H1 (cell line): ENCODE measurements at regions not wholly inside any gene's neighbourhood (a gene's known extent, or its start where the extent isn't known, plus 50 kb on each side); places are given as distances from the start of the nearest gene placed in this dataset.

Source experiments
- CTCF ChIA-PET: fragments of 300-600 bp; sonication (Branson Sonifier 250); formaldehyde crosslinking; loops from one replicate; lab custom pipeline; 2021; ENCODE audit not compliant: partially characterized antibody; lab: Charles Lee
- POLR2A ChIA-PET: fragments of 300-600 bp; sonication (Branson Sonifier 250); formaldehyde crosslinking; loops from one replicate; lab custom pipeline; 2021; ENCODE audit warnings: inconsistent platforms; ENCODE audit not compliant: partially characterized antibody; lab: Charles Lee
- DNase-seq, 2 experiments: peaks; one replicate each; pipeline versions ENCODE4 v3.0.0 to v3.0.0-alpha.2; 2010 to 2022; ENCODE audit warnings: low spot score in 2 of 2, low read depth in 1 of 2, mixed read lengths in 1 of 2
- FAIRE-seq: peaks from 2 replicates; lab custom pipeline; 2011; peaks lifted over from hg19 to GRCh38; lab: Jason Lieb, UNC
- H2AFZ ChIP-seq: 2 replicates; pipeline ENCODE4 v1.8.1; 2012; ENCODE audit warnings: low read length, inconsistent platforms
- H2AK5ac ChIP-seq: 2 replicates; pipeline ENCODE4 v1.6.1; 2013; ENCODE audit warnings: low read depth, low read length
- H2BK120ac ChIP-seq: replicated peaks from 2 replicates; pipeline ENCODE3; 2013; ENCODE audit warnings: low read depth, low read length, inconsistent platforms
- H2BK12ac ChIP-seq: 2 replicates; pipeline ENCODE4 v1.6.1; 2013; ENCODE audit warnings: low read depth, low read length
- H2BK15ac ChIP-seq: 2 replicates; pipeline ENCODE4 v1.6.1; 2013; ENCODE audit warnings: low read length
- H2BK20ac ChIP-seq: 2 replicates; pipeline ENCODE4 v1.6.1; 2013; ENCODE audit warnings: low read length
- H2BK5ac ChIP-seq: 2 replicates; pipeline ENCODE4 v1.6.1; 2013; ENCODE audit warnings: low read depth, low read length
- H3K14ac ChIP-seq: 2 replicates; pipeline ENCODE4 v1.6.1; 2013; ENCODE audit warnings: inconsistent platforms; ENCODE audit not compliant: insufficient read length
- H3K18ac ChIP-seq: 2 replicates; pipeline ENCODE4 v1.6.1; 2013; ENCODE audit warnings: low read length; ENCODE audit errors: extremely low read depth
- H3K23ac ChIP-seq: 2 replicates; pipeline ENCODE4 v1.6.1; 2013; ENCODE audit warnings: inconsistent platforms; ENCODE audit not compliant: insufficient read length
- H3K23me2 ChIP-seq: 2 replicates; pipeline ENCODE4 v1.6.1; 2013; ENCODE audit warnings: low read depth, low read length
- H3K27ac ChIP-seq: 2 replicates; pipeline ENCODE4 v1.6.1; 2011; ENCODE audit warnings: low read depth, low read length, inconsistent platforms
- H3K27me3 ChIP-seq, 4 experiments: replicated peaks in 1 of 4; 1 replicate in 1 of 4; 2 replicates in 3 of 4; pipeline versions ENCODE4 v1.6.1 to v1.8.1; 2011 to 2013; ENCODE audit warnings: low read length in 3 of 4, mild to moderate bottlenecking in 3 of 4, inconsistent platforms in 2 of 4, mixed read lengths in 2 of 4, moderate library complexity in 1 of 4; ENCODE audit not compliant: control insufficient read depth in 3 of 4, insufficient read depth in 3 of 4; ENCODE audit errors: extremely low read depth in 1 of 4
- H3K36me3 ChIP-seq, 4 experiments: 2 replicates each; pipeline versions ENCODE4 v1.6.1 to v1.8.1; 2011 to 2013; ENCODE audit warnings: mild to moderate bottlenecking in 4 of 4, low read length in 3 of 4, moderate library complexity in 2 of 4, control low read depth in 1 of 4, inconsistent platforms in 1 of 4; ENCODE audit not compliant: insufficient read depth in 4 of 4, control insufficient read depth in 2 of 4
- H3K4ac ChIP-seq: replicated peaks from 2 replicates; pipeline ENCODE3; 2013; ENCODE audit warnings: low read length, low read depth, mixed read lengths, inconsistent platforms; ENCODE audit not compliant: insufficient read length
- H3K4me1 ChIP-seq, 4 experiments: replicated peaks in 1 of 4; 1 replicate in 1 of 4; 2 replicates in 3 of 4; pipeline versions ENCODE4 v1.6.1 to v1.8.1; 2011 to 2013; ENCODE audit warnings: low read length in 3 of 4, inconsistent platforms in 2 of 4, mixed read lengths in 1 of 4; ENCODE audit not compliant: insufficient read depth in 4 of 4, control insufficient read depth in 3 of 4
- H3K4me2 ChIP-seq, 2 experiments: 2 replicates each; pipeline versions ENCODE4 v1.6.1 to v1.8.1; 2011 to 2013; ENCODE audit warnings: low read depth in 2 of 2, low read length in 2 of 2, control low read depth in 1 of 2, inconsistent platforms in 1 of 2, mild to moderate bottlenecking in 1 of 2; ENCODE audit not compliant: insufficient read depth in 1 of 2
- H3K4me3 ChIP-seq, 4 experiments: fragments of 200-600, 300-600 bp in 1 of 4; sonication (generic), shearing (Covaris generic), sonication (Bioruptor Twin) in 1 of 4; 2 replicates each; pipeline versions ENCODE4 v1.5.1 to v1.8.1; 2011 to 2016; ENCODE audit warnings: low read length in 4 of 4, low read depth in 3 of 4, control low read depth in 2 of 4, inconsistent platforms in 2 of 4, mild to moderate bottlenecking in 2 of 4, mixed read lengths in 1 of 4, moderate library complexity in 1 of 4; ENCODE audit not compliant: insufficient read depth in 2 of 4; ENCODE audit errors: extremely low read depth in 1 of 4
- H3K56ac ChIP-seq: replicated peaks from 2 replicates; pipeline ENCODE3; 2013; ENCODE audit warnings: low read depth, mild to moderate bottlenecking, mixed read lengths, low read length, inconsistent platforms; ENCODE audit not compliant: insufficient read length
- H3K79me1 ChIP-seq: 2 replicates; pipeline ENCODE4 v1.6.1; 2013; ENCODE audit warnings: low read depth, low read length, control low read depth
- H3K79me2 ChIP-seq, 2 experiments: 2 replicates each; pipeline versions ENCODE4 v1.6.1 to v1.8.1; 2012 to 2013; ENCODE audit warnings: low read length in 2 of 2, mild to moderate bottlenecking in 2 of 2, inconsistent platforms in 1 of 2; ENCODE audit not compliant: insufficient read depth in 2 of 2, control insufficient read depth in 1 of 2
- H3K9ac ChIP-seq, 4 experiments: replicated peaks in 1 of 4; 1 replicate in 1 of 4; 2 replicates in 3 of 4; pipeline versions ENCODE4 v1.6.1 to v1.8.1; 2011 to 2013; ENCODE audit warnings: low read depth in 3 of 4, low read length in 3 of 4, control low read depth in 2 of 4, mild to moderate bottlenecking in 2 of 4, moderate library complexity in 2 of 4, inconsistent platforms in 1 of 4; ENCODE audit errors: extremely low read depth in 1 of 4
- H3K9me3 ChIP-seq, 2 experiments: 2 replicates each; pipeline versions ENCODE4 v1.6.1 to v1.8.1; 2012 to 2013; ENCODE audit warnings: mild to moderate bottlenecking in 2 of 2, moderate library complexity in 2 of 2, control low read depth in 1 of 2, inconsistent platforms in 1 of 2, low read depth in 1 of 2, low read length in 1 of 2, mixed read lengths in 1 of 2; ENCODE audit not compliant: insufficient read depth in 2 of 2
- H4K20me1 ChIP-seq, 2 experiments: replicated peaks in 1 of 2; 2 replicates each; pipeline versions ENCODE3 to v1.8.1; 2011 to 2013; ENCODE audit warnings: inconsistent platforms in 2 of 2, low read length in 2 of 2, mild to moderate bottlenecking in 1 of 2; ENCODE audit not compliant: insufficient read depth in 2 of 2, control insufficient read depth in 1 of 2
- H4K5ac ChIP-seq: 2 replicates; pipeline ENCODE4 v1.6.1; 2013; ENCODE audit warnings: low read length, low read depth, mixed read lengths, inconsistent platforms; ENCODE audit not compliant: insufficient read length
- H4K8ac ChIP-seq: 2 replicates; pipeline ENCODE4 v1.8.0; 2013; ENCODE audit warnings: mild to moderate bottlenecking, moderate library complexity, low read length, inconsistent platforms; ENCODE audit not compliant: insufficient read depth; ENCODE audit errors: extremely low read depth
- H4K91ac ChIP-seq: replicated peaks from 2 replicates; pipeline ENCODE3; 2013; ENCODE audit warnings: low read length, mixed read lengths, inconsistent platforms; ENCODE audit not compliant: insufficient read length
- BCL11A ChIP-seq, 2 experiments: IDR thresholded peaks; one replicate each; pipeline ENCODE4 v1.6.1; 2011; ENCODE audit warnings: low read depth in 2 of 2, low read length in 2 of 2, mild to moderate bottlenecking in 2 of 2
- HDAC2 ChIP-seq, 2 experiments: fragments of 300-600 bp in 1 of 2; sonication (generic) in 1 of 2; IDR thresholded peaks; 2 replicates each; pipeline ENCODE4 v1.6.1; 2011 to 2012; ENCODE audit warnings: low read depth in 2 of 2, low read length in 2 of 2, mild to moderate bottlenecking in 2 of 2, moderate library complexity in 2 of 2, borderline replicate concordance in 1 of 2, inconsistent platforms in 1 of 2
- JUND ChIP-seq: IDR thresholded peaks from 2 replicates; pipeline ENCODE4 v1.6.1; 2011; ENCODE audit warnings: mild to moderate bottlenecking, improper control_type of control experiment, low read length
- SIRT6 ChIP-seq: IDR thresholded peaks from one replicate; pipeline ENCODE4 v1.7.1; 2012; ENCODE audit warnings: low read length, inconsistent platforms
- USF2 ChIP-seq: IDR thresholded peaks from 2 replicates; pipeline ENCODE4 v1.6.1; 2011; ENCODE audit warnings: low read length, improper control_type of control experiment
- WGBS, 2 experiments: shearing (Covaris generic) in 1 of 2; methylation state at CpG; one replicate each; pipeline versions ENCODE4 v1.1.6 to v1.1.7; 2013 to 2015; ENCODE audit warnings: low lambda C conversion rate in 2 of 2, mixed read lengths in 2 of 2, inconsistent platforms in 1 of 2, low coverage in 1 of 2, missing lambda C conversion rate in 1 of 2; ENCODE audit not compliant: insufficient replicate concordance in 2 of 2, insufficient coverage in 1 of 2, insufficient read length in 1 of 2; ENCODE audit errors: extremely low coverage in 1 of 2, missing lambda C conversion rate in 1 of 2; 5-methylcytosine and 5-hydroxymethylcytosine counted together

DNA sequence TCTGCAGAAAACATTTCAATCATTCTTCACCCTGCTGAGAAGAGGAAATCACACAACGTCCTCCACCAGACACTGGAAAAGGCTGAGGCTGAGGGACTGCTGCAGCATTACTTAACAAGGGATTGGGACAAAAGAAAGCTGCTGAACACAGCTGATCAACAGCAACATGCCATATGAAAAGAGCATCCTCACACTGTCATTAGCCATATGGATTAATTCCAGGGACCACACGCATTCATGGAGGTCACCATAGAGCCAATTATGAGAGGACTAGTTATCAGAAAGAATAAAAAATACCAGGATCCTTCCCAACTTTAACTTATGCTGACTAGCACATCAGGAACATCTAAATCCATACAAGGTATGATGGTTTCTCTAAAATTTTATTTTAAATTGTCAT, 825.0 kb downstream of the NLGN4Y start:
- WGBS, 2 experiments: 79% methylated on average over 2 of the region's 2 CpGs; no CpG with 5 or more reads in 1 of the 2 experiments
- FAIRE-seq: no peak

More for the DNA sequence above, 825.0 kb downstream of the NLGN4Y start:
- Histone ChIP-seq H2BK5ac (no peak overlapping the region), H2AK5ac (no peak overlapping the region)
- TF ChIP-seq HDAC2 (IDR thresholded peaks at IDR 0.05; ENCODE audit: borderline replicate concordance in 1 of 2, low read depth in 2 of 2, low read length in 2 of 2) (no peak), SIRT6 (no peak), JUND (no peak), USF2 (no peak), BCL11A (IDR thresholded peaks at IDR 0.05; ENCODE audit: low read depth in 2 of 2, low read length in 2 of 2) (no peak)
- TF ChIP-seq, all 59 proteins: peak for 0
- Histone ChIP-seq H3K9ac (no peak overlapping the region), H2AFZ (no peak overlapping the region), H3K27me3 (no peaks in the 10 kb centered on the region), H3K4me1 (no peaks in the 10 kb centered on the region), H3K4ac (no peak overlapping the region), H2BK120ac (no peak overlapping the region), H3K18ac (no peak overlapping the region), H3K27ac (no peak overlapping the region), H2BK12ac (no peak overlapping the region), H2BK15ac (no peak overlapping the region), H3K79me1 (no peaks in the 10 kb centered on the region), H4K8ac (no peak overlapping the region), H3K79me2 (no peaks in the 10 kb centered on the region), H3K4me2 (no peak overlapping the region), H3K9me3 (no peaks in the 10 kb centered on the region), H3K4me3 (no peak overlapping the region), H4K91ac (no peak overlapping the region), H3K56ac (no peak overlapping the region), H3K23me2 (no peaks in the 10 kb centered on the region), H3K23ac (no peak overlapping the region), H3K14ac (no peak overlapping the region), H4K5ac (no peak overlapping the region), H3K36me3 (no peaks in the 10 kb centered on the region), H2BK20ac (no peak overlapping the region), H4K20me1 (no peaks in the 10 kb centered on the region)
- DNase-seq: no peak
- ChIA-PET POLR2A (no interaction called here), CTCF (no interaction called here)
